Hepatic stellate cell (primary cell): ENCODE measurements at regions not wholly inside any gene's neighbourhood (a gene's known extent, or its start where the extent isn't known, plus 50 kb on each side); places are given as distances from the start of the nearest gene placed in this dataset.
A peak's percentile ranks its signal among the peaks of the same experiment; 100 is the strongest.

Source experiments
- DNase-seq: peaks from one replicate; pipeline ENCODE4 v3.0.0; 2011; ENCODE audit warnings: low spot score

GRCh38 chr11:76721755-76722677, 51.5 kb upstream of the LRRC32 start:
- peak; percentile 76 for DNase-seq

GRCh38 chr11:76723142-76723541, 52.6 kb upstream of the LRRC32 start:
- DNase-seq, result no peak

GRCh38 chr11:76723548-76723947, 53.0 kb upstream of the LRRC32 start:
- no peak for DNase-seq

- no peak for DNase-seq
Observed at GRCh38 chr11:76724171-76724768, 53.7 kb upstream of the LRRC32 start.

GRCh38 chr11:76728227-76728626, 54.9 kb upstream of the TSKU start:
- no peak for DNase-seq

GRCh38 chr11:76728778-76729177, 54.4 kb upstream of the TSKU start:
- no peak for DNase-seq

- DNase-seq, result no peak
Observed at GRCh38 chr11:76729214-76729613, 53.9 kb upstream of the TSKU start.

- DNase-seq, result no peak
Observed at GRCh38 chr11:76730887-76731565, 52.1 kb upstream of the TSKU start.

- no peak for DNase-seq
Observed at GRCh38 chr11:76732643-76733042, 50.5 kb upstream of the TSKU start.
